ENCODE measurements at regions not wholly inside any gene's neighbourhood (a gene's known extent, or its start where the extent isn't known, plus 50 kb on each side); places are given as distances from the start of the nearest gene placed in this dataset.

GRCh38 chr6:140586426-140587061 lies 1212.1 kb upstream of the CITED2 start (continued):
- no peak for TF ChIP-seq MGA (IDR thresholded peaks at IDR 0.05)
- TF ChIP-seq POLR2AphosphoS2 (IDR thresholded peaks at IDR 0.05; ENCODE audit: low read length) = no peak
- no peak for TF ChIP-seq FOSL1 (tag; conservative IDR thresholded peaks at IDR 0.05)
- TF ChIP-seq DIDO1 (tag; IDR thresholded peaks at IDR 0.05; ENCODE audit: low read depth) = no peak

Measured in K562 (cell line).